PC-3 (cell line): ENCODE measurements at regions not wholly inside any gene's neighbourhood (a gene's known extent, or its start where the extent isn't known, plus 50 kb on each side); places are given as distances from the start of the nearest gene placed in this dataset.

Experiments used
- CTCF ChIP-seq: fragments of 300-600 bp; sonication (generic); conservative IDR thresholded peaks from 2 replicates; pipeline ENCODE4 v1.5.1; 2017; ENCODE audit warnings: antibody characterized with exemption, low read depth, mild to moderate bottlenecking, low read length
- EZH2phosphoT487 ChIP-seq: fragments of 300-600 bp; sonication (generic); IDR thresholded peaks from 2 replicates; pipeline ENCODE4 v1.6.1; 2018; ENCODE audit warnings: mild to moderate bottlenecking, antibody characterized with exemption, low read length, borderline replicate concordance

GRCh38 chr18:30066288-30066687 is 976.3 kb downstream of the DSC3 start:
- no peak for TF ChIP-seq CTCF
- no peak for TF ChIP-seq EZH2phosphoT487
